ENCODE measurements at regions not wholly inside any gene's neighbourhood (a gene's known extent, or its start where the extent isn't known, plus 50 kb on each side); places are given as distances from the start of the nearest gene placed in this dataset.

DNA sequence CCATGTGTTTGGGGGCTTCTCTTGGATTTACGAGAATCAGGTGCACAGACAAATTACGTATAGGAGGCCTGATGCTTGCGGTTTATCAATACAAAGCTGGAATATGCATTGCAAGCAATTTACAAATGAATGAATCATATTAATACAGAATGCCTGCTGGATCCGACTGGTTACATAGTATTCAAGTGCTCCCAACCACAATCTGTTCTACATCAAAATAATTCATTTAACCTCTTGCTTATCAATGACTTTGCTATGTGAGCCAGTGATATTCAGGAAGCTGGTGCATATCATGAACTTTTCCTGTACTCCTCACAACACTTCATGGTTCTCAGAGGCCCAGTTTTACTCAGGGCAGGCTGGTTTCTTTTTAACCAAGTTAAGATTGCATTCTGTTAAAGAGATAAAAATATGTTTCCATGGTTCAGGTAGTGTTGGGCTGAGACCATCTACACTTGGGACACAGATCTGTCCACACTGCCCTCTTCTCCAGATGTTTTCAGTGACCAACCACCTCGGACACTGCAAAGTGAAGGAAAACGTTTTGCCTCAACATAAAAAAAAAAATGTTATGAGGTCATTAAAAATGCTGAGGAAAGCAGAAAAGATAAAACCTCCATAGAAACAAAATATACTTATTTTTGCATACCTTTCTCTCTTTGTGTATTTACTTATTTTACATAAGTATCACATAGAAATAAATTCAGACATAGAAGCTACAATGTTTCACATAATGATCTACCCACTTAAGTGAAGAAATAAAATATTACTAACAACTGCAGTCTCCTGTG is 200.1 kb upstream of the VCX3A start:
- no peak for TF ChIP-seq GATA2 (IDR thresholded peaks at IDR 0.05; ENCODE audit: low read depth, low read length)
- no peak for TF ChIP-seq GATA3 (IDR thresholded peaks at IDR 0.05; ENCODE audit: low read depth, low read length)
